ENCODE measurements at regions not wholly inside any gene's neighbourhood (a gene's known extent, or its start where the extent isn't known, plus 50 kb on each side); places are given as distances from the start of the nearest gene placed in this dataset.

DNA sequence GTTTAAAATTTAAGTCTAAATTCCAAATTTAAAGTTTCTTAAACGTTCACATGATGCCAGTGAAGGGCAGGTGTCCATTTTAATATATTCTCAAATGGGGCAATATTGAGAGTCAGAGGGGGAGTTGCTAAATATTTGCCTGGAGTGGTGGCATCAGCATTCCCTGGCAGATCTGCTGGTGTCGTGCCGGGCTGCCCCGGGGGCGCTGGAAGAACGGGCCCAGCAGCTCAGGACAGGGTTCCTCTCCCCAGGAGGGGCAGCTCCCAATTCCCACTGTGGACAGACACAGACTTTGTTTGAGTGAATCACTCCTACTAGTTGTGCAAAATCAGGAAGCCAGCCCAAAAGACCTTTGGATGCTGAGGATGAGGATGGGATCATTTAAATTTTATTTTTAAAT lies 468.7 kb upstream of the B3GAT1 start:
- TF ChIP-seq, protein P1, sequence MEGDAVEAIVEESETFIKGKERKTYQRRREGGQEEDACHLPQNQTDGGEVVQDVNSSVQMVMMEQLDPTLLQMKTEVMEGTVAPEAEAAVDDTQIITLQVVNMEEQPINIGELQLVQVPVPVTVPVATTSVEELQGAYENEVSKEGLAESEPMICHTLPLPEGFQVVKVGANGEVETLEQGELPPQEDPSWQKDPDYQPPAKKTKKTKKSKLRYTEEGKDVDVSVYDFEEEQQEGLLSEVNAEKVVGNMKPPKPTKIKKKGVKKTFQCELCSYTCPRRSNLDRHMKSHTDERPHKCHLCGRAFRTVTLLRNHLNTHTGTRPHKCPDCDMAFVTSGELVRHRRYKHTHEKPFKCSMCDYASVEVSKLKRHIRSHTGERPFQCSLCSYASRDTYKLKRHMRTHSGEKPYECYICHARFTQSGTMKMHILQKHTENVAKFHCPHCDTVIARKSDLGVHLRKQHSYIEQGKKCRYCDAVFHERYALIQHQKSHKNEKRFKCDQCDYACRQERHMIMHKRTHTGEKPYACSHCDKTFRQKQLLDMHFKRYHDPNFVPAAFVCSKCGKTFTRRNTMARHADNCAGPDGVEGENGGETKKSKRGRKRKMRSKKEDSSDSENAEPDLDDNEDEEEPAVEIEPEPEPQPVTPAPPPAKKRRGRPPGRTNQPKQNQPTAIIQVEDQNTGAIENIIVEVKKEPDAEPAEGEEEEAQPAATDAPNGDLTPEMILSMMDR (IDR thresholded peaks at IDR 0.05; ENCODE audit: extremely low read depth, low read depth, low read length): no peak
- no peaks in the 10 kb centered on the region for H4K20me1 ChIP-seq (ENCODE audit: insufficient read depth, low read length)
- no peaks in the 10 kb centered on the region for H3K36me3 ChIP-seq (ENCODE audit: insufficient read depth, low read length)
- no peaks in the 10 kb centered on the region for H3K79me2 ChIP-seq (ENCODE audit: insufficient read depth, low read length)
- H3K9me3 ChIP-seq (ENCODE audit: low read depth, low read length): no peaks in the 10 kb centered on the region
- H3K4me1 ChIP-seq (ENCODE audit: insufficient read depth, low read length): no peaks in the 10 kb centered on the region
- no peak overlapping the region for H3K4me2 ChIP-seq (ENCODE audit: insufficient read depth, low read length)
- H3K27me3 ChIP-seq (ENCODE audit: insufficient read depth, low read length): no peaks in the 10 kb centered on the region
- H2AFZ ChIP-seq (ENCODE audit: low read length): no peak overlapping the region
- no peak overlapping the region for H3K4me3 ChIP-seq (ENCODE audit: insufficient read depth, low read length)
- H3K27ac ChIP-seq (ENCODE audit: low read depth, low read length): no peak overlapping the region
- no peak for DNase-seq (ENCODE audit: insufficient read length, low spot score, missing footprints)

DNA sequence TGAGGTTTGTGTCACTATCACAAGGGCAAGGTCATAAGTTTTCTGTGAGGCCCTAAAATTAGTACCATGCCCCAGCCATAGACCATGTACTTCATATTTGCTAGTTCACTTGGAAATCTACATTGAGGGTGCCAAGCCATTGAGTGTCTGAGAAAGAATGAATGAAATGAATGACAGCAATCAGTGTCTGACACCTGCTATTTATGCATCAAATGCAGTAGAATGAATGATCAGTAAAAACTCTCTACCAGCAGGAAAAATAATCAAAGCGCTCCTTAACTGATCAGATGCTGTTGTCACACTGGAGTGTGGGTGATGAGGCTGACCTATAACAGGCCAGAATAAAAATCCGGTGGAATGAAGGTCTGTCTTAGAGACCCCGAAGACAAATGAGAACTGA lies 467.9 kb upstream of the B3GAT1 start:
- Histone ChIP-seq H3K27me3 (ENCODE audit: insufficient read depth, low read length) (no peaks in the 10 kb centered on the region), H3K4me3 (ENCODE audit: insufficient read depth, low read length) (no peak overlapping the region), H3K36me3 (ENCODE audit: insufficient read depth, low read length) (no peaks in the 10 kb centered on the region), H3K4me1 (ENCODE audit: insufficient read depth, low read length) (no peaks in the 10 kb centered on the region), H3K27ac (ENCODE audit: low read depth, low read length) (no peak overlapping the region), H3K4me2 (ENCODE audit: insufficient read depth, low read length) (no peak overlapping the region), H4K20me1 (ENCODE audit: insufficient read depth, low read length) (no peaks in the 10 kb centered on the region), H3K79me2 (ENCODE audit: insufficient read depth, low read length) (no peaks in the 10 kb centered on the region), H2AFZ (ENCODE audit: low read length) (no peak overlapping the region), H3K9me3 (ENCODE audit: low read depth, low read length) (no peaks in the 10 kb centered on the region)
- TF ChIP-seq, protein P1 (IDR thresholded peaks at IDR 0.05; ENCODE audit: extremely low read depth, low read depth, low read length): no peak
- DNase-seq (ENCODE audit: insufficient read length, low spot score, missing footprints): no peak

DNA sequence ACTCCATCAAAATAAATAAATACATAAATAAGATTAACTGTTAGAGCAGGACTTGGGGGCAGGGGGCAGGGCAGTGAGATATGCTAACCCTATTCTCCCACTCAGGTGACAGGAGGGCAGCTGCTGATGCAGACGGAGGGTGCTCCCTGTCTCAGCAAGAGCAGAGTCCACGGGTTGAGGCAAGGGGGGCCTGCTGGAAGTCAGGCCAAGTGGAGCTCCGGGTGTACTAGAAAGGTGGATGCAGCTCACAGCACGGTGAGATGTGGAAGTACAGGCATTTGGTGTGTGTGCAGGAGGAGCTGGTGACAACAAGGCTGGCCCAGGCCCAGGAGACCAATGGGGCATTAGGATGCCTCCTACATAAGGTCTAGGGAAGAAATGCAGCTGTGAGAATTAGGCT lies 467.3 kb upstream of the B3GAT1 start:
- no peak for DNase-seq (ENCODE audit: insufficient read length, low spot score, missing footprints)
- H3K27me3 ChIP-seq (ENCODE audit: insufficient read depth, low read length): no peaks in the 10 kb centered on the region
- H3K79me2 ChIP-seq (ENCODE audit: insufficient read depth, low read length): no peaks in the 10 kb centered on the region
- H2AFZ ChIP-seq (ENCODE audit: low read length): no peak overlapping the region
- H3K4me3 ChIP-seq (ENCODE audit: insufficient read depth, low read length): no peak overlapping the region
- H3K9me3 ChIP-seq (ENCODE audit: low read depth, low read length): no peaks in the 10 kb centered on the region
- H4K20me1 ChIP-seq (ENCODE audit: insufficient read depth, low read length): no peaks in the 10 kb centered on the region
- no peaks in the 10 kb centered on the region for H3K4me1 ChIP-seq (ENCODE audit: insufficient read depth, low read length)
- no peaks in the 10 kb centered on the region for H3K36me3 ChIP-seq (ENCODE audit: insufficient read depth, low read length)
- H3K27ac ChIP-seq (ENCODE audit: low read depth, low read length): no peak overlapping the region
- H3K4me2 ChIP-seq (ENCODE audit: insufficient read depth, low read length): no peak overlapping the region
- TF ChIP-seq, protein P1 (IDR thresholded peaks at IDR 0.05; ENCODE audit: extremely low read depth, low read depth, low read length): no peak

DNA sequence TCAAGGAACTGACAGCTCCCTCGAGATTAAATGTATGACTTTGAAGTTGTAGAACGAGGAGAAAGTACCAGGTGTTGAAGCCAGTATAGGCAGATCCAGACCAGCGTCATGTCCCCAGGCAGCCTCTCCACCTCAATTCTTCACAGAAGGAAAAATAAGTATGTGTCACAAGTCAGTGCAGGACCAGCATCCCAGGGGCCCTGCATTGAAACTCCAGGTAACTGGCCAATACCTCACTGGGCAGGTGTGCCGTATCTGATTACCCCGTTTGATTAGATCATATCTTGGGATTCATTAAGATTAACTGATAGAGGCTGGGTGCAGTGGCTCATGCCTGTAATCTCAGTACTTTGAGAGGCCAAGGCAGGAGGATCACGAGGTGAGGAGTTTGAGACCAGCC lies 466.7 kb upstream of the B3GAT1 start:
- Histone ChIP-seq H3K27ac (ENCODE audit: low read depth, low read length) (no peak overlapping the region), H3K4me3 (ENCODE audit: insufficient read depth, low read length) (no peak overlapping the region), H3K79me2 (ENCODE audit: insufficient read depth, low read length) (no peaks in the 10 kb centered on the region), H2AFZ (ENCODE audit: low read length) (no peak overlapping the region), H3K4me2 (ENCODE audit: insufficient read depth, low read length) (no peak overlapping the region), H3K36me3 (ENCODE audit: insufficient read depth, low read length) (no peaks in the 10 kb centered on the region), H4K20me1 (ENCODE audit: insufficient read depth, low read length) (no peaks in the 10 kb centered on the region), H3K9me3 (ENCODE audit: low read depth, low read length) (no peaks in the 10 kb centered on the region), H3K27me3 (ENCODE audit: insufficient read depth, low read length) (no peaks in the 10 kb centered on the region), H3K4me1 (ENCODE audit: insufficient read depth, low read length) (no peaks in the 10 kb centered on the region)
- TF ChIP-seq, protein P1 (IDR thresholded peaks at IDR 0.05; ENCODE audit: extremely low read depth, low read depth, low read length): no peak
- no peak for DNase-seq (ENCODE audit: insufficient read length, low spot score, missing footprints)

All from osteoblast (primary cell).